ENCODE measurements at regions not wholly inside any gene's neighbourhood (a gene's known extent, or its start where the extent isn't known, plus 50 kb on each side); places are given as distances from the start of the nearest gene placed in this dataset.

- TF ChIP-seq POLR2A (IDR thresholded peaks at IDR 0.05; ENCODE audit: low read depth, low read length) (no peak), JUN (IDR thresholded peaks at IDR 0.05; ENCODE audit: borderline replicate concordance, insufficient read depth, insufficient read length, low read depth) (no peak), POLR2AphosphoS5 (IDR thresholded peaks at IDR 0.05; ENCODE audit: insufficient read depth, low read depth, low read length) (no peak), EZH2 (IDR thresholded peaks at IDR 0.05; ENCODE audit: borderline replicate concordance, low read depth, low read length, severe bottlenecking) (no peak), MAX (IDR thresholded peaks at IDR 0.05; ENCODE audit: insufficient read depth, insufficient read length) (no peak), GATA2 (IDR thresholded peaks at IDR 0.05; ENCODE audit: insufficient read depth, insufficient read length, low read depth, low read length) (no peak), FOS (IDR thresholded peaks at IDR 0.05; ENCODE audit: borderline replicate concordance, insufficient read depth, low read length) (no peak)
- no peak overlapping the region for H3K4me2 ChIP-seq (ENCODE audit: insufficient read depth, low read length)
- no peaks in the 10 kb centered on the region for H3K36me3 ChIP-seq (ENCODE audit: control insufficient read depth in 2 of 2, extremely low read depth in 1 of 2, insufficient read depth in 2 of 2, low read length in 2 of 2)
- ChIA-PET POLR2A (no interaction called here), CTCF (no interaction called here)
- H3K27me3 ChIP-seq (ENCODE audit: control insufficient read depth in 2 of 2, insufficient read depth in 2 of 2, low read length in 2 of 2), result no peaks in the 10 kb centered on the region
- H3K9me1 ChIP-seq (replicated peaks; ENCODE audit: control insufficient read depth, extremely low read depth, insufficient read depth, low read length), result no peaks in the 10 kb centered on the region
- no peaks in the 10 kb centered on the region for H3K4me1 ChIP-seq (ENCODE audit: control insufficient read depth, extremely low read depth, insufficient read depth, low read length)
- H3K9me3 ChIP-seq (replicated peaks; ENCODE audit: control insufficient read depth, insufficient read depth, low read length), result no peaks in the 10 kb centered on the region
- H3K9ac ChIP-seq (replicated peaks; ENCODE audit: extremely low read depth, insufficient read depth, low read length), result no peak overlapping the region
- no peak for FAIRE-seq
- dilution Hi-C loops (cut with MboI; ENCODE audit: extremely low pct_ligation_motif_present, low sequenced_read_pairs) (no loop called here), intact Hi-C loops (cut with micrococcal nuclease) (no loop called here)
- no peaks in the 10 kb centered on the region for H4K20me1 ChIP-seq (replicated peaks; ENCODE audit: control insufficient read depth, extremely low read depth, insufficient read depth, low read length)
- no peaks in the 10 kb centered on the region for H3K79me2 ChIP-seq (ENCODE audit: control insufficient read depth, insufficient read depth, low read length)
- BruUV-seq (replicated peaks), result no TSS peak
- H2AFZ ChIP-seq (ENCODE audit: low read depth, low read length), result no peak overlapping the region
- no peak overlapping the region for H3K27ac ChIP-seq (ENCODE audit: insufficient read depth, low read depth, low read length)
- no peak overlapping the region for H3K4me3 ChIP-seq (replicated peaks in 1 of 3; ENCODE audit: insufficient read depth in 1 of 3, low read depth in 1 of 3, low read length in 3 of 3)
- no peak for DNase-seq (ENCODE audit: low read depth, low spot score)
These were observed 1385.6 kb upstream of the TMEFF2 start for GRCh38 chr2:193580176-193580950.

GRCh38 chr2:193566886-193567285, 1372.2 kb upstream of the TMEFF2 start:
- no peaks in the 10 kb centered on the region for H3K9me3 ChIP-seq (replicated peaks; ENCODE audit: control insufficient read depth, insufficient read depth, low read length)
- no peak overlapping the region for H3K4me2 ChIP-seq (ENCODE audit: insufficient read depth, low read length)
- no peaks in the 10 kb centered on the region for H3K79me2 ChIP-seq (ENCODE audit: control insufficient read depth, insufficient read depth, low read length)
- no peak overlapping the region for H3K9ac ChIP-seq (replicated peaks; ENCODE audit: extremely low read depth, insufficient read depth, low read length)
- H3K27me3 ChIP-seq (ENCODE audit: control insufficient read depth in 2 of 2, insufficient read depth in 2 of 2, low read length in 2 of 2), result no peaks in the 10 kb centered on the region
- H2AFZ ChIP-seq (ENCODE audit: low read depth, low read length), result no peak overlapping the region
- no peaks in the 10 kb centered on the region for H4K20me1 ChIP-seq (replicated peaks; ENCODE audit: control insufficient read depth, extremely low read depth, insufficient read depth, low read length)
- FAIRE-seq, result no peak
- no peak for DNase-seq (ENCODE audit: low read depth, low spot score)
- no peaks in the 10 kb centered on the region for H3K4me1 ChIP-seq (ENCODE audit: control insufficient read depth, extremely low read depth, insufficient read depth, low read length)
- TF ChIP-seq FOS (IDR thresholded peaks at IDR 0.05; ENCODE audit: borderline replicate concordance, insufficient read depth, low read length) (no peak), MYC (IDR thresholded peaks at IDR 0.05; ENCODE audit: low read depth, low read length) (no peak), POLR2A (IDR thresholded peaks at IDR 0.05; ENCODE audit: low read depth, low read length) (no peak), CTCF (IDR thresholded peaks at IDR 0.05; ENCODE audit: extremely low read depth in 1 of 2, insufficient read depth in 1 of 2, low read depth in 1 of 2, low read length in 2 of 2) (no peak), GATA2 (IDR thresholded peaks at IDR 0.05; ENCODE audit: insufficient read depth, insufficient read length, low read depth, low read length) (no peak), POLR2AphosphoS5 (IDR thresholded peaks at IDR 0.05; ENCODE audit: insufficient read depth, low read depth, low read length) (no peak), EZH2 (IDR thresholded peaks at IDR 0.05; ENCODE audit: borderline replicate concordance, low read depth, low read length, severe bottlenecking) (no peak), JUN (IDR thresholded peaks at IDR 0.05; ENCODE audit: borderline replicate concordance, insufficient read depth, insufficient read length, low read depth) (no peak)
- CTCF ChIA-PET, result no interaction called here
- BruUV-seq (replicated peaks), result no TSS peak
- no peak overlapping the region for H3K4me3 ChIP-seq (replicated peaks in 1 of 3; ENCODE audit: insufficient read depth in 1 of 3, low read depth in 1 of 3, low read length in 3 of 3)
- no peaks in the 10 kb centered on the region for H3K9me1 ChIP-seq (replicated peaks; ENCODE audit: control insufficient read depth, extremely low read depth, insufficient read depth, low read length)
- dilution Hi-C loops (cut with MboI; ENCODE audit: extremely low pct_ligation_motif_present, low sequenced_read_pairs) (no loop called here), intact Hi-C loops (cut with micrococcal nuclease) (no loop called here)
- no peak overlapping the region for H3K27ac ChIP-seq (ENCODE audit: insufficient read depth, low read depth, low read length)
- no peaks in the 10 kb centered on the region for H3K36me3 ChIP-seq (ENCODE audit: control insufficient read depth in 2 of 2, extremely low read depth in 1 of 2, insufficient read depth in 2 of 2, low read length in 2 of 2)
- POLR2A ChIA-PET, result no interaction called here

Data from endothelial cell of umbilical vein (primary cell).